ENCODE measurements at regions not wholly inside any gene's neighbourhood (a gene's known extent, or its start where the extent isn't known, plus 50 kb on each side); places are given as distances from the start of the nearest gene placed in this dataset.

GRCh38 chr12:73991138-73991537 is 546.5 kb upstream of the ATXN7L3B start (continued):
- TF ChIP-seq RFX5 (IDR thresholded peaks at IDR 0.05; ENCODE audit: borderline replicate concordance, low read depth, low read length), result no peak
- TF ChIP-seq, protein P1, sequence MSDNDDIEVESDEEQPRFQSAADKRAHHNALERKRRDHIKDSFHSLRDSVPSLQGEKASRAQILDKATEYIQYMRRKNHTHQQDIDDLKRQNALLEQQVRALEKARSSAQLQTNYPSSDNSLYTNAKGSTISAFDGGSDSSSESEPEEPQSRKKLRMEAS (IDR thresholded peaks at IDR 0.05), result no peak
- TF ChIP-seq KDM4A (IDR thresholded peaks at IDR 0.05; ENCODE audit: low read depth, low read length, severe bottlenecking), result no peak
- no peak for TF ChIP-seq BRCA1 (IDR thresholded peaks at IDR 0.05; ENCODE audit: low read depth, low read length)
- TF ChIP-seq, protein P2, sequence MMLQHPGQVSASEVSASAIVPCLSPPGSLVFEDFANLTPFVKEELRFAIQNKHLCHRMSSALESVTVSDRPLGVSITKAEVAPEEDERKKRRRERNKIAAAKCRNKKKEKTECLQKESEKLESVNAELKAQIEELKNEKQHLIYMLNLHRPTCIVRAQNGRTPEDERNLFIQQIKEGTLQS (IDR thresholded peaks at IDR 0.05; ENCODE audit: insufficient read depth, low read depth, low read length), result no peak
- TF ChIP-seq GTF2F1 (IDR thresholded peaks at IDR 0.05; ENCODE audit: borderline replicate concordance, low read depth, low read length), result no peak
- TF ChIP-seq SIRT6 (IDR thresholded peaks at IDR 0.05; ENCODE audit: low read length), result no peak
- no peak for TF ChIP-seq NANOG (IDR thresholded peaks at IDR 0.05; ENCODE audit: insufficient read depth, low read depth, low read length, poor library complexity, severe bottlenecking)

Data from H1 (cell line).